ENCODE measurements at regions not wholly inside any gene's neighbourhood (a gene's known extent, or its start where the extent isn't known, plus 50 kb on each side); places are given as distances from the start of the nearest gene placed in this dataset.

DNA sequence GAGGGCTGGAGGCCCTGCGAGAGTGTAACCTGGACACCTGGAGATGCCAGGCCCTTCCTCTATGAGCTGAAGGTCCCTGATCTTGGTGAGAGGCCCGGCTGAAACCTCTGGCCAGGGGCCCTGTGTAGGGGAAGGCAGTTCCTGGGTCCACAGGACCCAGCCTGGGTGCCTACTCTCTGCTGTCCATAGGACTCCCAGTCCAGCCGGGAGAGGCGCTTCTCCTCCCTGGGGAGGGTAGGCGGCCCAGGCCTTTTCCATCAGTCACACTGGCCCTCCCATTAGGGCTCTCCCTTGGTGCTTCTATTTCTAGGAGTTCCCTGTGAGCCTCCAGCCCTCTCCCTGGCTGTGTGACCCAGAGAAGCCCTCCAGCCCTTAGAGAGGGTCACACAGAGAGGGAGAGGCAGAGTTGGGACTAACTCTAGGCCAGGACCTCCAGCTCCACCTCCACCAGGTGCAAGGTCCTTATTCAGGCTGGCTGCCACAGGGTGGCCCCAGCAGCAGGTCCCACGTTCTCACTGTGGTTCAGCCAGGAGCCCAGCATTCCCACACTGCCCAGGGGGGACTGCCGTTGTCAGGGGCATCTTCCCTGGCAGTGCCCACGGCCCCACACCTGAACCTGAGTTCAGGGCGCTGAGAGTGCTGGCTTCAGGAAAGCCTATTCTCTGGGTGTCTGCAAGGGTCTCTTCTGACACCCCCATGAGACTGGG lies 146.8 kb downstream of the SMAD6 start:
- no peaks in the 10 kb centered on the region for H3K9me3 ChIP-seq (ENCODE audit: control insufficient read depth in 4 of 4, insufficient read depth in 3 of 4, low read length in 3 of 4)
- ATAC-seq (ENCODE audit: insufficient read depth, low FRiP score) (no peak), DNase-seq (no peak)
- WGBS, 2 donors: 93 to 96% methylated on average over 9 of the region's 9 CpGs
- no peak overlapping the region for H3K27ac ChIP-seq (ENCODE audit: low read depth in 1 of 2, low read length in 1 of 2)
- H3K4me3 ChIP-seq: no peak overlapping the region
- no peaks in the 10 kb centered on the region for H3K27me3 ChIP-seq (ENCODE audit: control insufficient read depth in 3 of 3, insufficient read depth in 3 of 3, low read length in 2 of 3)
- TF ChIP-seq, protein P1, sequence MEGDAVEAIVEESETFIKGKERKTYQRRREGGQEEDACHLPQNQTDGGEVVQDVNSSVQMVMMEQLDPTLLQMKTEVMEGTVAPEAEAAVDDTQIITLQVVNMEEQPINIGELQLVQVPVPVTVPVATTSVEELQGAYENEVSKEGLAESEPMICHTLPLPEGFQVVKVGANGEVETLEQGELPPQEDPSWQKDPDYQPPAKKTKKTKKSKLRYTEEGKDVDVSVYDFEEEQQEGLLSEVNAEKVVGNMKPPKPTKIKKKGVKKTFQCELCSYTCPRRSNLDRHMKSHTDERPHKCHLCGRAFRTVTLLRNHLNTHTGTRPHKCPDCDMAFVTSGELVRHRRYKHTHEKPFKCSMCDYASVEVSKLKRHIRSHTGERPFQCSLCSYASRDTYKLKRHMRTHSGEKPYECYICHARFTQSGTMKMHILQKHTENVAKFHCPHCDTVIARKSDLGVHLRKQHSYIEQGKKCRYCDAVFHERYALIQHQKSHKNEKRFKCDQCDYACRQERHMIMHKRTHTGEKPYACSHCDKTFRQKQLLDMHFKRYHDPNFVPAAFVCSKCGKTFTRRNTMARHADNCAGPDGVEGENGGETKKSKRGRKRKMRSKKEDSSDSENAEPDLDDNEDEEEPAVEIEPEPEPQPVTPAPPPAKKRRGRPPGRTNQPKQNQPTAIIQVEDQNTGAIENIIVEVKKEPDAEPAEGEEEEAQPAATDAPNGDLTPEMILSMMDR (IDR thresholded peaks at IDR 0.05; ENCODE audit: control extremely low read depth, extremely low read depth): no peak
- peaks cover 3 to 39% (median 14%) of the 10 kb centered on the region in 5 donors for H3K4me1 ChIP-seq (ENCODE audit: control insufficient read depth in 5 of 5, insufficient read depth in 5 of 5, low read length in 5 of 5)
- H3K9ac ChIP-seq (ENCODE audit: insufficient read depth in 1 of 2, low read length in 2 of 2): no peak overlapping the region
- H3K36me3 ChIP-seq (ENCODE audit: control insufficient read depth in 4 of 4, insufficient read depth in 4 of 4, low read length in 4 of 4): no peaks in the 10 kb centered on the region

DNA sequence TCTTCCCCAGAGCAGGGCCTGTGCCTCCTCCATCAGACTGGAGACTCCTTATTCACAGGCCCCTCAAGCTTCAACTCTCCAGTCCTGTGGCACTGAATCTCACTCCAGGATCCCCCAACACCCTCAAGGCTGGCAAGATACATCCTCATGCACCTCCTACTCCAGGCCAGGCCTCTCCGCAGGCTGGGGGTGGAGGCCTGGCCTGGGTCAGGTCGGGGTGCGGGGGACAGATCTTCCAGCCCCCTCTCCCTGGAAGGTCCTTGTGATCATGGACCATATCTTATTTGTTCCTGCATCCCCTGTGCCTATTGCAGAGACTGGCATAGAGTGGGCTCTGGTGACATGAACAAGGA lies 147.3 kb downstream of the SMAD6 start:
- no peaks in the 10 kb centered on the region for H3K9me3 ChIP-seq (ENCODE audit: control insufficient read depth in 4 of 4, insufficient read depth in 3 of 4, low read length in 3 of 4)
- H3K4me1 ChIP-seq (ENCODE audit: control insufficient read depth in 5 of 5, insufficient read depth in 5 of 5, low read length in 5 of 5): peaks cover 3 to 39% (median 13%) of the 10 kb centered on the region in 5 donors
- DNase-seq (no peak), ATAC-seq (ENCODE audit: insufficient read depth, low FRiP score) (no peak)
- peak overlapping the region in 1 of 2 donors; percentile 86 for H3K27ac ChIP-seq (ENCODE audit: low read depth in 1 of 2, low read length in 1 of 2)
- H3K27me3 ChIP-seq (ENCODE audit: control insufficient read depth in 3 of 3, insufficient read depth in 3 of 3, low read length in 2 of 3): no peaks in the 10 kb centered on the region
- TF ChIP-seq, protein P1 (IDR thresholded peaks at IDR 0.05; ENCODE audit: control extremely low read depth, extremely low read depth): no peak
- H3K36me3 ChIP-seq (ENCODE audit: control insufficient read depth in 4 of 4, insufficient read depth in 4 of 4, low read length in 4 of 4): no peaks in the 10 kb centered on the region
- H3K9ac ChIP-seq (ENCODE audit: insufficient read depth in 1 of 2, low read length in 2 of 2): no peak overlapping the region
- no peak overlapping the region for H3K4me3 ChIP-seq
- 92 to 100% methylated on average over 3 of the region's 3 CpGs for WGBS, 2 donors

DNA sequence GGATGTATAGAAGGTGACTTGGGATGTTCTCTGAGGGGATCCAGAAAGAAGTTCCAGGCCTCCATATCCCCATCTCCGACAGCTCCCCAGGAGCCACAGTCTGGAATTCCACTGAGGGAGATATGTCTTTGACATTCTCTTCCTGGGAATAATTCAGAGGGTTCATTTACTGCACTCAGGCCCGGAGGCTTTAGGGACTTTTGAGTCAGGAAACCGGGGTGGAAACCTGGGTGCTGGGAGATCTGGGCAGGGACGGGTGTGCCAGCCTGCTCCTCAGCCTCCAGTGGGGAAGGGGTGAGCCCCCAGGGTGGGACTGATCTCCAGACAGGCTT lies 147.7 kb downstream of the SMAD6 start:
- no peaks in the 10 kb centered on the region for H3K36me3 ChIP-seq (ENCODE audit: control insufficient read depth in 4 of 4, insufficient read depth in 4 of 4, low read length in 4 of 4)
- no peaks in the 10 kb centered on the region for H3K27me3 ChIP-seq (ENCODE audit: control insufficient read depth in 3 of 3, insufficient read depth in 3 of 3, low read length in 2 of 3)
- ATAC-seq (ENCODE audit: insufficient read depth, low FRiP score): no peak
- no peak overlapping the region for H3K4me3 ChIP-seq
- peak overlapping the region in 1 of 2 donors; percentile 49 for H3K9ac ChIP-seq (ENCODE audit: insufficient read depth in 1 of 2, low read length in 2 of 2)
- peaks cover 3 to 39% (median 13%) of the 10 kb centered on the region in 5 donors for H3K4me1 ChIP-seq (ENCODE audit: control insufficient read depth in 5 of 5, insufficient read depth in 5 of 5, low read length in 5 of 5)
- WGBS, 2 donors: 90 to 92% methylated on average over 4 of the region's 4 CpGs
- DNase-seq: no peak
- H3K27ac ChIP-seq (ENCODE audit: low read depth in 1 of 2, low read length in 1 of 2): peak overlapping the region; percentile 7 to 86
- TF ChIP-seq, protein P1 (IDR thresholded peaks at IDR 0.05; ENCODE audit: control extremely low read depth, extremely low read depth): no peak
- H3K9me3 ChIP-seq (ENCODE audit: control insufficient read depth in 4 of 4, insufficient read depth in 3 of 4, low read length in 3 of 4): no peaks in the 10 kb centered on the region
